Ovary (tissue), 3 donors: ENCODE measurements at regions not wholly inside any gene's neighbourhood (a gene's known extent, or its start where the extent isn't known, plus 50 kb on each side); places are given as distances from the start of the nearest gene placed in this dataset.

Experiments
- CTCF ChIP-seq, 3 donors: fragments of 450-650 bp in 2 of 3; fragments of 200-600 bp in 1 of 3; IDR thresholded peaks; one replicate each; pipeline versions ENCODE4 v1.5.1 to v1.8.0; 2016 to 2022; ENCODE audit warnings: antibody characterized with exemption in 3 of 3, mild to moderate bottlenecking in 1 of 3
- EP300 ChIP-seq: sonication (generic); formaldehyde crosslinking; IDR thresholded peaks from one replicate; pipeline ENCODE4 v1.6.1; 2017; ENCODE audit warnings: antibody characterized with exemption
- POLR2A ChIP-seq: fragments of 450-650 bp; IDR thresholded peaks from one replicate; pipeline ENCODE4 v1.6.1; 2017; ENCODE audit warnings: antibody characterized with exemption, mild to moderate bottlenecking, moderate library complexity
- donor health status: DM: no; HTN: no; CAD: no.

- TF ChIP-seq CTCF (IDR thresholded peaks at IDR 0.05) = no peak
- TF ChIP-seq POLR2A = no peak
- no peak for TF ChIP-seq EP300
Measured at GRCh38 chr10:44325596-44326307, 59.1 kb downstream of the CXCL12 start.
